Ovary (tissue), 7 donors: ENCODE measurements at regions not wholly inside any gene's neighbourhood (a gene's known extent, or its start where the extent isn't known, plus 50 kb on each side); places are given as distances from the start of the nearest gene placed in this dataset.

Experiments used
- DNase-seq, 5 donors: peaks; one replicate each; pipeline ENCODE4 v3.0.0-alpha.2; 2019 to 2020
- H3K27ac ChIP-seq, 2 donors: fragments of 200-600 bp; one replicate each; pipeline versions ENCODE4 v1.5.1 to v1.8.0; 2019 to 2022
- H3K27me3 ChIP-seq: fragments of 200-600 bp; one replicate; pipeline ENCODE4 v1.8.0; 2022
- H3K36me3 ChIP-seq: fragments of 200-600 bp; sonication (generic); one replicate; pipeline ENCODE4 v1.5.1; 2019
- H3K4me1 ChIP-seq: one replicate; pipeline ENCODE4 v1.8.1; 2013; ENCODE audit warnings: mild to moderate bottlenecking, moderate library complexity; ENCODE audit not compliant: insufficient read depth
- H3K4me3 ChIP-seq: fragments of 200-600 bp; sonication (generic); one replicate; pipeline ENCODE4 v1.5.1; 2017
- H3K9me3 ChIP-seq, 2 donors: fragments of 200-600 bp in 1 of 2; sonication (generic) in 1 of 2; one replicate each; pipeline versions ENCODE4 v1.5.1 to v1.8.1; 2013 to 2019; ENCODE audit warnings: mild to moderate bottlenecking in 1 of 2, moderate library complexity in 1 of 2
- EP300 ChIP-seq: sonication (generic); formaldehyde crosslinking; IDR thresholded peaks from one replicate; pipeline ENCODE4 v1.6.1; 2017; ENCODE audit warnings: antibody characterized with exemption
- POLR2A ChIP-seq: fragments of 450-650 bp; IDR thresholded peaks from one replicate; pipeline ENCODE4 v1.6.1; 2017; ENCODE audit warnings: antibody characterized with exemption, mild to moderate bottlenecking, moderate library complexity
- WGBS, 3 donors: extraction: QIAGEN DNeasy Blood & Tissue Kit in 1 of 3; methylation state at CpG; one replicate each; pipeline versions ENCODE4 v1.1.5 to v1.1.7; 2013 to 2017; 5-methylcytosine and 5-hydroxymethylcytosine counted together
- intact Hi-C, 4 donors: fragments of 100-400 bp; cut with DNase I; formaldehyde crosslinking; loops; one replicate each; pipeline versions ENCODE4 v1.11.0 to v1.15.1; 2022 to 2023
- TF ChIP-seq, protein P1 (sequence below), 3 donors: fragments of 450-650 bp in 2 of 3; fragments of 200-600 bp in 1 of 3; IDR thresholded peaks; one replicate each; pipeline versions ENCODE4 v1.5.1 to v1.8.0; 2016 to 2022; ENCODE audit warnings: antibody characterized with exemption in 3 of 3, mild to moderate bottlenecking in 1 of 3
- donor health status: DM: no; HTN: no; CAD: no; lungs with moderate emphysema.
- donor health status: DM: no; HTN: no; CAD: no.
- donor health status: Bipolar disorder and iron deficiency.
- donor health status: DM: no; HTN: no; CAD: no.
- donor health status: DM: yes; HTN: yes; CAD: no.

- H3K9me3 ChIP-seq = no peaks in the 10 kb centered on the region
- no peak for DNase-seq
- intact Hi-C loops = no loop called here
- H3K4me3 ChIP-seq = no peak overlapping the region
- H3K27me3 ChIP-seq = no peaks in the 10 kb centered on the region
- no peaks in the 10 kb centered on the region for H3K4me1 ChIP-seq
- TF ChIP-seq, protein P1, sequence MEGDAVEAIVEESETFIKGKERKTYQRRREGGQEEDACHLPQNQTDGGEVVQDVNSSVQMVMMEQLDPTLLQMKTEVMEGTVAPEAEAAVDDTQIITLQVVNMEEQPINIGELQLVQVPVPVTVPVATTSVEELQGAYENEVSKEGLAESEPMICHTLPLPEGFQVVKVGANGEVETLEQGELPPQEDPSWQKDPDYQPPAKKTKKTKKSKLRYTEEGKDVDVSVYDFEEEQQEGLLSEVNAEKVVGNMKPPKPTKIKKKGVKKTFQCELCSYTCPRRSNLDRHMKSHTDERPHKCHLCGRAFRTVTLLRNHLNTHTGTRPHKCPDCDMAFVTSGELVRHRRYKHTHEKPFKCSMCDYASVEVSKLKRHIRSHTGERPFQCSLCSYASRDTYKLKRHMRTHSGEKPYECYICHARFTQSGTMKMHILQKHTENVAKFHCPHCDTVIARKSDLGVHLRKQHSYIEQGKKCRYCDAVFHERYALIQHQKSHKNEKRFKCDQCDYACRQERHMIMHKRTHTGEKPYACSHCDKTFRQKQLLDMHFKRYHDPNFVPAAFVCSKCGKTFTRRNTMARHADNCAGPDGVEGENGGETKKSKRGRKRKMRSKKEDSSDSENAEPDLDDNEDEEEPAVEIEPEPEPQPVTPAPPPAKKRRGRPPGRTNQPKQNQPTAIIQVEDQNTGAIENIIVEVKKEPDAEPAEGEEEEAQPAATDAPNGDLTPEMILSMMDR (IDR thresholded peaks at IDR 0.05) = no peak
- TF ChIP-seq POLR2A (no peak), EP300 (no peak)
- H3K36me3 ChIP-seq = no peaks in the 10 kb centered on the region
- no peak overlapping the region for H3K27ac ChIP-seq
Measured at GRCh38 chr5:136613230-136613629, 247.9 kb upstream of the TRPC7 start.

DNA sequence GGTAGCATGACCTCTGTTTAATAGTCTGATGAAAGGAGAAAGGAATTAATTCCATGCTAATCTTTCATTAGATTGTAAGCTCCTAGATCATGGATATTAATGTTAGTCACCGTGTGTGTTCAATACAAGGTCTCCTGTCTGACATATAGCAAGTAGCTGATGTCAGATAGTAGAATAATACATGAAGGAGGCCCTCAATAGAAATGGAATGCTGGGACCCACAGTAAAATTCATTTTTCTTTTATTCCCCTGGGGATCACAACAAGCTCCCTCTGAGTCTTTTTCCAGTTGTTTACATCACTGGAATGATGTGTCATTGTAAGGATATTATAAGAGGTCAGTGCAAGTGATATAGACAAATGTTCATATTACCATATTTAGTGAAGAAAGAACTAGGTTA lies 240.3 kb upstream of the TRPC7 start:
- H3K4me3 ChIP-seq = no peak overlapping the region
- H3K27me3 ChIP-seq = no peaks in the 10 kb centered on the region
- H3K9me3 ChIP-seq = peaks cover 0 to 8% of the 10 kb centered on the region in 2 donors
- H3K4me1 ChIP-seq = no peaks in the 10 kb centered on the region
- intact Hi-C loops = no loop called here
- H3K36me3 ChIP-seq = no peaks in the 10 kb centered on the region
- no peak for DNase-seq
- 69 to 74% (median 73%) methylated on average over 1 of the region's 1 CpG for WGBS, 3 donors
- TF ChIP-seq POLR2A = no peak
- TF ChIP-seq, protein P1 (IDR thresholded peaks at IDR 0.05) = no peak
- TF ChIP-seq EP300 = no peak
- no peak overlapping the region for H3K27ac ChIP-seq

DNA sequence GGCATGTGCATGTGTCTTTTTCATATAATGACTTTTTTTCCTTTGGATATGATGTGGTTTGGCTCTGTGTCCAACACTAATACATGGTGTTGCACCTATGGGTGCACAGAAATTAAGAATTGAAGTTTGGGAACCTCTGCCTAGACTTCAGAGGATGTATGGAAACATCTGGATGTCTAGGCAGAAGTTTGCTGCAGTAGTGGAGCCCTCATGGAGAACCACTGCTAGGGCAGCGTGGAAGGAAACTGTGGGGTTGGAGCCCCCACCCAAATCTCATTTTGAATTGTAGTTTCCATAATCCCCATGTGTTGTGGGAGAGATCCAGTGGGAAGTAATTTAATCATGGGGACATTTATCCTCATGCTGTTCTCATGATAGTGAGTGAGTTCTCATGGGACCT lies 235.0 kb upstream of the TRPC7 start:
- no peaks in the 10 kb centered on the region for H3K27me3 ChIP-seq
- H3K27ac ChIP-seq = no peak overlapping the region
- 83 to 94% (median 84%) methylated on average over 1 of the region's 1 CpG for WGBS, 3 donors
- intact Hi-C loops = no loop called here
- peaks cover 0 to 5% of the 10 kb centered on the region in 2 donors for H3K9me3 ChIP-seq
- H3K4me3 ChIP-seq = no peak overlapping the region
- no peaks in the 10 kb centered on the region for H3K36me3 ChIP-seq
- TF ChIP-seq, protein P1 (IDR thresholded peaks at IDR 0.05) = no peak
- TF ChIP-seq EP300 = no peak
- TF ChIP-seq POLR2A = no peak
- no peak for DNase-seq
- no peaks in the 10 kb centered on the region for H3K4me1 ChIP-seq

GRCh38 chr5:136598802-136599404 lies 233.6 kb upstream of the TRPC7 start:
- Histone ChIP-seq H3K36me3 (no peaks in the 10 kb centered on the region), H3K9me3 (peaks cover 0 to 5% of the 10 kb centered on the region in 2 donors), H3K4me1 (no peaks in the 10 kb centered on the region), H3K27me3 (no peaks in the 10 kb centered on the region), H3K4me3 (no peak overlapping the region), H3K27ac (no peak overlapping the region)
- TF ChIP-seq, protein P1 (IDR thresholded peaks at IDR 0.05) = no peak
- TF ChIP-seq POLR2A = no peak
- intact Hi-C loops = no loop called here
- 59 to 63% (median 60%) methylated on average over 3 of the region's 3 CpGs for WGBS, 3 donors
- DNase-seq = no peak
